H9 (cell line): ENCODE measurements at regions not wholly inside any gene's neighbourhood (a gene's known extent, or its start where the extent isn't known, plus 50 kb on each side); places are given as distances from the start of the nearest gene placed in this dataset.

Experiments used
- DNase-seq: peaks from one replicate; pipeline ENCODE4 v3.0.0-alpha.2; 2017
- H2AFZ ChIP-seq: one replicate; pipeline ENCODE4 v1.6.1; 2013; ENCODE audit warnings: mild to moderate bottlenecking, low read length, control low read depth, moderate library complexity
- H2AK5ac ChIP-seq: 2 replicates; pipeline ENCODE4 v1.6.1; 2013; ENCODE audit warnings: low read length, control low read depth, mixed read lengths; ENCODE audit not compliant: insufficient read length
- H2BK120ac ChIP-seq: one replicate; pipeline ENCODE4 v1.6.1; 2013; ENCODE audit warnings: low read depth, mild to moderate bottlenecking, low read length, control low read depth, inconsistent platforms; ENCODE audit not compliant: poor library complexity, severe bottlenecking
- H2BK12ac ChIP-seq: 2 replicates; pipeline ENCODE4 v1.6.1; 2013; ENCODE audit warnings: low read length, control low read depth, mixed read lengths, low read depth; ENCODE audit not compliant: insufficient read length
- H2BK15ac ChIP-seq: 2 replicates; pipeline ENCODE4 v1.6.1; 2013; ENCODE audit warnings: low read depth, low read length, control low read depth
- H2BK20ac ChIP-seq: one replicate; pipeline ENCODE4 v1.6.1; 2013; ENCODE audit warnings: low read depth, mild to moderate bottlenecking, low read length, control low read depth, inconsistent platforms; ENCODE audit not compliant: poor library complexity, severe bottlenecking
- H2BK5ac ChIP-seq: 2 replicates; pipeline ENCODE4 v1.6.1; 2013; ENCODE audit warnings: low read length, control low read depth, mixed read lengths; ENCODE audit not compliant: insufficient read length
- H3K14ac ChIP-seq: 2 replicates; pipeline ENCODE4 v1.6.1; 2013; ENCODE audit warnings: low read length, control low read depth; ENCODE audit not compliant: insufficient read depth
- H3K18ac ChIP-seq: 2 replicates; pipeline ENCODE4 v1.6.1; 2013; ENCODE audit warnings: low read depth, mild to moderate bottlenecking, mixed read lengths, low read length, control low read depth; ENCODE audit not compliant: insufficient read length
- H3K23ac ChIP-seq: 2 replicates; pipeline ENCODE4 v1.6.1; 2013; ENCODE audit warnings: low read length, control low read depth, mixed read lengths, low read depth; ENCODE audit not compliant: insufficient read length
- H3K23me2 ChIP-seq: 2 replicates; pipeline ENCODE4 v1.6.1; 2013; ENCODE audit warnings: low read depth, mild to moderate bottlenecking, mixed read lengths, low read length, control low read depth; ENCODE audit not compliant: insufficient read length, poor library complexity, severe bottlenecking
- H3K27ac ChIP-seq: 2 replicates; pipeline ENCODE4 v1.5.1; 2013; ENCODE audit warnings: low read length, control low read depth, mixed read lengths, low read depth; ENCODE audit not compliant: insufficient read length
- H3K27me3 ChIP-seq: 2 replicates; pipeline ENCODE4 v1.6.1; 2013; ENCODE audit warnings: low read length, control low read depth, inconsistent platforms; ENCODE audit not compliant: insufficient read depth
- H3K4ac ChIP-seq: 2 replicates; pipeline ENCODE4 v1.6.1; 2013; ENCODE audit warnings: low read depth, mild to moderate bottlenecking, control low read depth, inconsistent platforms, low read length, moderate library complexity
- H3K4me1 ChIP-seq: 2 replicates; pipeline ENCODE4 v1.6.1; 2013; ENCODE audit warnings: low read length, control low read depth, inconsistent platforms; ENCODE audit not compliant: insufficient read depth
- H3K4me2 ChIP-seq: 2 replicates; pipeline ENCODE4 v1.6.1; 2013; ENCODE audit warnings: low read length, control low read depth, mixed read lengths; ENCODE audit not compliant: insufficient read length, insufficient read depth
- H3K56ac ChIP-seq: 2 replicates; pipeline ENCODE4 v1.6.1; 2013; ENCODE audit warnings: low read depth, mild to moderate bottlenecking, mixed read lengths, low read length, control low read depth; ENCODE audit not compliant: insufficient read length
- H3K79me1 ChIP-seq: 2 replicates; pipeline ENCODE4 v1.6.1; 2013; ENCODE audit warnings: low read depth, mild to moderate bottlenecking, moderate library complexity, low read length, control low read depth, inconsistent platforms; ENCODE audit not compliant: insufficient read depth, poor library complexity, severe bottlenecking
- H3K79me2 ChIP-seq: 2 replicates; pipeline ENCODE4 v1.6.1; 2013; ENCODE audit warnings: low read length, control low read depth, inconsistent platforms; ENCODE audit not compliant: insufficient read depth
- H3K9ac ChIP-seq: 2 replicates; pipeline ENCODE4 v1.6.1; 2013; ENCODE audit warnings: low read length, control low read depth, mixed read lengths; ENCODE audit not compliant: insufficient read length; ENCODE audit errors: extremely low read depth
- H3K9me3 ChIP-seq: one replicate; pipeline ENCODE4 v1.6.1; 2013; ENCODE audit warnings: low read depth, low read length, inconsistent platforms; ENCODE audit not compliant: control insufficient read depth
- H3T11ph ChIP-seq: one replicate; pipeline ENCODE4 v1.6.1; 2013; ENCODE audit warnings: mild to moderate bottlenecking, low read length, control low read depth, inconsistent platforms
- H4K20me1 ChIP-seq: one replicate; pipeline ENCODE4 v1.6.1; 2013; ENCODE audit not compliant: control insufficient read depth, insufficient read length, insufficient read depth
- H4K5ac ChIP-seq: 2 replicates; pipeline ENCODE4 v1.6.1; 2013; ENCODE audit warnings: low read depth, mild to moderate bottlenecking, mixed read lengths, low read length, control low read depth; ENCODE audit not compliant: insufficient read length
- H4K8ac ChIP-seq: replicated peaks from 2 replicates; pipeline ENCODE4 v1.6.1; 2013; ENCODE audit warnings: low read length, control low read depth, mixed read lengths, low read depth; ENCODE audit not compliant: insufficient read length
- H4K91ac ChIP-seq: 2 replicates; pipeline ENCODE4 v1.6.1; 2013; ENCODE audit warnings: low read depth, mild to moderate bottlenecking, moderate library complexity, mixed read lengths, low read length, control low read depth; ENCODE audit not compliant: insufficient read length
- H3K27ac Mint-ChIP-seq, 3 experiments: 2 replicates in 2 of 3; 3 replicates in 1 of 3; pipeline ENCODE4 v1.8.0; 2020 to 2021; ENCODE audit warnings: mixed read lengths in 3 of 3, mild to moderate bottlenecking in 1 of 3, moderate library complexity in 1 of 3
- H3K27me3 Mint-ChIP-seq: 2 replicates; pipeline ENCODE4 v1.8.0; 2021; ENCODE audit warnings: low read depth, mild to moderate bottlenecking, moderate library complexity, mixed read lengths
- H3K36me3 Mint-ChIP-seq, 3 experiments: 2 replicates in 2 of 3; 3 replicates in 1 of 3; pipeline ENCODE4 v1.8.0; 2020 to 2021; ENCODE audit warnings: low read depth in 3 of 3, mixed read lengths in 3 of 3; ENCODE audit not compliant: insufficient read depth in 1 of 3
- H3K4me1 Mint-ChIP-seq, 2 experiments: 2 replicates each; pipeline ENCODE4 v1.8.0; 2020; ENCODE audit warnings: mixed read lengths in 2 of 2
- H3K4me3 Mint-ChIP-seq, 2 experiments: 2 replicates in 1 of 2; 3 replicates in 1 of 2; pipeline ENCODE4 v1.8.0; 2020 to 2021; ENCODE audit warnings: mild to moderate bottlenecking in 2 of 2, mixed read lengths in 2 of 2, moderate library complexity in 1 of 2
- H3K9me3 Mint-ChIP-seq, 2 experiments: 2 replicates in 1 of 2; 3 replicates in 1 of 2; pipeline ENCODE4 v1.8.0; 2020; ENCODE audit warnings: mild to moderate bottlenecking in 2 of 2, mixed read lengths in 2 of 2, moderate library complexity in 1 of 2
- CTCF ChIP-seq: fragments of 200-600 bp; sonication (generic); conservative IDR thresholded peaks from 3 replicates; pipeline ENCODE4 v1.8.0; 2021; ENCODE audit warnings: antibody characterized with exemption, mild to moderate bottlenecking
- WGBS: extraction: QIAGEN DNeasy Blood & Tissue Kit; methylation state at CpG from one replicate; pipeline ENCODE4 v1.1.7; 2013; ENCODE audit warnings: missing lambda C conversion rate, low lambda C conversion rate, mixed read lengths; ENCODE audit not compliant: insufficient read length; ENCODE audit errors: extremely low coverage; 5-methylcytosine and 5-hydroxymethylcytosine counted together

- Histone ChIP-seq H3K4me2 (no peak overlapping the region), H2AFZ (no peak overlapping the region), H2BK5ac (no peak overlapping the region)
These were observed 58.9 kb upstream of the IFNGR1 start for GRCh38 chr6:137277971-137278637.

More at GRCh38 chr6:137277971-137278637, 58.9 kb upstream of the IFNGR1 start:
- Histone ChIP-seq H2BK120ac (no peak overlapping the region), H3T11ph (no peak overlapping the region), H3K23me2 (no peaks in the 10 kb centered on the region), H3K27me3 (no peaks in the 10 kb centered on the region), H3K4me1 (no peaks in the 10 kb centered on the region), H2AK5ac (no peak overlapping the region), H2BK15ac (no peak overlapping the region), H3K79me1 (no peaks in the 10 kb centered on the region), H4K91ac (no peak overlapping the region), H3K14ac (no peak overlapping the region), H3K4ac (no peak overlapping the region), H2BK12ac (no peak overlapping the region), H2BK20ac (no peak overlapping the region), H3K27ac (no peak overlapping the region), H4K5ac (no peak overlapping the region), H3K9ac (no peak overlapping the region), H3K18ac (no peak overlapping the region), H3K56ac (no peak overlapping the region), H4K20me1 (no peaks in the 10 kb centered on the region), H4K8ac (no peak overlapping the region), H3K23ac (no peak overlapping the region), H3K79me2 (no peaks in the 10 kb centered on the region), H3K9me3 (no peaks in the 10 kb centered on the region)
- H3K27me3 Mint-ChIP-seq, result peaks cover 19% of the 10 kb centered on the region
- no peak for TF ChIP-seq CTCF
- peak; percentile 58 for DNase-seq
- no peaks in the 10 kb centered on the region for H3K36me3 Mint-ChIP-seq
- no peak overlapping the region; a peak in 1 of 7 replicates for H3K27ac Mint-ChIP-seq
- no peaks in the 10 kb centered on the region for H3K9me3 Mint-ChIP-seq
- no peak overlapping the region for H3K4me3 Mint-ChIP-seq
- WGBS, result no CpG with 5 or more reads among the region's 14 CpGs
- peaks cover 6 to 14% of the 10 kb centered on the region in 2 experiments for H3K4me1 Mint-ChIP-seq
